BJ (cell line): ENCODE measurements at regions not wholly inside any gene's neighbourhood (a gene's known extent, or its start where the extent isn't known, plus 50 kb on each side); places are given as distances from the start of the nearest gene placed in this dataset.
"Not testable (repeated sequence)": the region's sequence is repeated elsewhere in the genome, so short reads cannot be mapped to it uniquely, and the experiment has no call there.

ENCODE experiments used
- CTCF ChIA-PET: fragments of 350-600 bp; formaldehyde crosslinking; extraction: SDS; loops from one replicate; lab custom pipeline; 2021; ENCODE audit warnings: antibody characterized with exemption, inconsistent platforms; lab: Yijun Ruan, JAX
- POLR2A ChIA-PET: fragments of 300-600 bp; sonication (Branson Sonifier 250); formaldehyde crosslinking; extraction: SDS; loops from one replicate; lab custom pipeline; 2021; ENCODE audit warnings: antibody characterized with exemption; lab: Charles Lee
- DNase-seq: peaks from one replicate; pipeline ENCODE4 v3.0.0-alpha.2; 2011; ENCODE audit warnings: low read depth
- H3K27me3 ChIP-seq: 2 replicates; pipeline ENCODE4 v1.6.0; 2011; ENCODE audit warnings: low read length; ENCODE audit not compliant: control insufficient read depth, insufficient read depth
- H3K36me3 ChIP-seq: 2 replicates; pipeline ENCODE4 v1.5.1; 2011; ENCODE audit warnings: low read length; ENCODE audit not compliant: control insufficient read depth, insufficient read depth
- H3K4me3 ChIP-seq: 2 replicates; pipeline ENCODE4 v1.5.1; 2011; ENCODE audit warnings: low read depth, mild to moderate bottlenecking, control low read depth, low read length
- TF ChIP-seq, protein P1 (sequence below): IDR thresholded peaks from 2 replicates; pipeline ENCODE4 v1.5.1; 2011; ENCODE audit warnings: low read depth, mild to moderate bottlenecking, control low read depth, inconsistent platforms, low read length, moderate library complexity; ENCODE audit not compliant: insufficient read depth

DNA sequence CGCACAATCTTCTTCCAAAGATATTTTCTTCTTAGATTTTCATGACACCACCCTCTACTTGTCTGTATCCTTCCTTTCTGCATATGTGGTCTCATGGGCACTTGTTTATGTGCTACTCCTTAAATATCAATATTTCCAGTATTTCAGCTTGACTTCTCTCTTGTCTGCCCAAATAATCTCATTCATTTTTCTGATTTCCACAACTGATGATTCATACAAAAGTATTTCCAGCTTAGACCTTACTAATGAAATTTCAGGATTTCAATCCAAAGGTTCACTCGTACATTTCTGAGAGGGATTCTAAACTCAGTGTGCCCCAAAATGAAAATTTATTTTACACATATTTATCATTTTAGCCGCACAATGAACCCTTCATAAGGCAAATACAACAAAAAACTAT is 928.9 kb upstream of the C9orf72 start:
- POLR2A ChIA-PET, result no interaction called here
- no peak for DNase-seq
- no peaks in the 10 kb centered on the region for H3K36me3 ChIP-seq
- no peaks in the 10 kb centered on the region for H3K27me3 ChIP-seq
- TF ChIP-seq, protein P1, sequence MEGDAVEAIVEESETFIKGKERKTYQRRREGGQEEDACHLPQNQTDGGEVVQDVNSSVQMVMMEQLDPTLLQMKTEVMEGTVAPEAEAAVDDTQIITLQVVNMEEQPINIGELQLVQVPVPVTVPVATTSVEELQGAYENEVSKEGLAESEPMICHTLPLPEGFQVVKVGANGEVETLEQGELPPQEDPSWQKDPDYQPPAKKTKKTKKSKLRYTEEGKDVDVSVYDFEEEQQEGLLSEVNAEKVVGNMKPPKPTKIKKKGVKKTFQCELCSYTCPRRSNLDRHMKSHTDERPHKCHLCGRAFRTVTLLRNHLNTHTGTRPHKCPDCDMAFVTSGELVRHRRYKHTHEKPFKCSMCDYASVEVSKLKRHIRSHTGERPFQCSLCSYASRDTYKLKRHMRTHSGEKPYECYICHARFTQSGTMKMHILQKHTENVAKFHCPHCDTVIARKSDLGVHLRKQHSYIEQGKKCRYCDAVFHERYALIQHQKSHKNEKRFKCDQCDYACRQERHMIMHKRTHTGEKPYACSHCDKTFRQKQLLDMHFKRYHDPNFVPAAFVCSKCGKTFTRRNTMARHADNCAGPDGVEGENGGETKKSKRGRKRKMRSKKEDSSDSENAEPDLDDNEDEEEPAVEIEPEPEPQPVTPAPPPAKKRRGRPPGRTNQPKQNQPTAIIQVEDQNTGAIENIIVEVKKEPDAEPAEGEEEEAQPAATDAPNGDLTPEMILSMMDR, result no peak
- CTCF ChIA-PET, result no interaction called here
- no peak overlapping the region for H3K4me3 ChIP-seq

DNA sequence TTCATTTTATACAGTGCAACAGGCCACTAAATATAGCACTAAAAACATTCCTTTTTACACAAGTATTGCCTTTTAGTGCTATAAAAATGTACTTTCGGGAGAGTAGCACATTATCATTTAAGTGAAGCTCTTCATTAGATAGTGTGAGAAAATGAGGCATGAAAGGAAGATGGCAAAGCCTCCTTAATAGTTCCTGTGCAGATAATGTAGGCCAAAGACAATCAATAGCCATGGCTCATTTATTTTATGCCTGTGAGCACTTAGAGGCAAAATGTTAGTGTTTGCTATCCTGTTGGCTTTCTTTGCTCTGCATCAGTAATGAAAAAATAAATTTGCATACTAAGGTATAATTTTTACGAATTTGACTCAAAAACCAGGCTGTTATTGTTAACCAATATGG is 929.5 kb upstream of the C9orf72 start:
- Histone ChIP-seq H3K4me3 (no peak overlapping the region), H3K36me3 (no peaks in the 10 kb centered on the region), H3K27me3 (no peaks in the 10 kb centered on the region)
- ChIA-PET POLR2A (no interaction called here), CTCF (no interaction called here)
- TF ChIP-seq, protein P1, result no peak
- DNase-seq, result no peak

DNA sequence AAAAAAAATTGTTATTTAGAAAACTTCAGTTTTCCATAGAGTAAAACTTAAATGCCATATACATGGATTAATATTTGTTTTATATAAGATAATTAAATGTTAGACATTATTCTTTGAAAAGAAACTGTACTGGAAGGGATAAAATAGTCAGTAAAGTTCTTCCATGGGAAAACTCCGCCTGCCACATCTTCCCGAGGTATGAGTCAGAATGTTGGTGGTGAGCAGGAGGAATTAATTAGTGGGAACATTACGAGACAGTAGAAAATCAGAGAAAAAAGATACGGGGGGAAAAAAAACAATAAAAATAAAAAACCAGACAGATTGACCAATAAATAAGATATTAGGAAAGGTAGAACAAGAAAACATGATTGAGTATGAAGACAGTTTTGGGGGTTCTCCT is 930.3 kb upstream of the C9orf72 start:
- TF ChIP-seq, protein P1, result no peak
- no peak for DNase-seq
- ChIA-PET CTCF (no interaction called here), POLR2A (no interaction called here)
- no peaks in the 10 kb centered on the region for H3K27me3 ChIP-seq
- no peaks in the 10 kb centered on the region for H3K36me3 ChIP-seq
- H3K4me3 ChIP-seq, result no peak overlapping the region

DNA sequence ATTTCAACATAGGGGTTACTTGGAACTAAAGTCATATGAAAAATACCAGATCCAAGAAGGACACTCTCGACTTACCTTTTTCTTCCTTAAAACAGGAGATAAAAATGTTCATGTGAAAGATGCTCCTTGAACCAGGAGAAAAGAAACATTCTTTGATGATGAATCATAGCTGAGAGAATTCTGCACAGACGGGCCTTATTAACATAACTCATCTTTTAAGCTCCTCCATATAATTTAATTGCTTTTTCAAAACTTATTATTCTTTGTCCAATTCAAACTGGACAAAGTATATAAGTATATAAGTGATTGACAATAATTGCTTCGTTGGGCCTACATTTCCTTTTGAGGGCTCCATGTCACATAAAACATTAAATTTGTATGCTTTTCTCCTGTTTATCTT is 945.2 kb upstream of the C9orf72 start:
- Histone ChIP-seq H3K4me3 (no peak overlapping the region), H3K36me3 (no peaks in the 10 kb centered on the region), H3K27me3 (no peaks in the 10 kb centered on the region)
- DNase-seq, result no peak
- TF ChIP-seq, protein P1, result no peak
- POLR2A ChIA-PET, result no interaction called here
- CTCF ChIA-PET, result no interaction called here

DNA sequence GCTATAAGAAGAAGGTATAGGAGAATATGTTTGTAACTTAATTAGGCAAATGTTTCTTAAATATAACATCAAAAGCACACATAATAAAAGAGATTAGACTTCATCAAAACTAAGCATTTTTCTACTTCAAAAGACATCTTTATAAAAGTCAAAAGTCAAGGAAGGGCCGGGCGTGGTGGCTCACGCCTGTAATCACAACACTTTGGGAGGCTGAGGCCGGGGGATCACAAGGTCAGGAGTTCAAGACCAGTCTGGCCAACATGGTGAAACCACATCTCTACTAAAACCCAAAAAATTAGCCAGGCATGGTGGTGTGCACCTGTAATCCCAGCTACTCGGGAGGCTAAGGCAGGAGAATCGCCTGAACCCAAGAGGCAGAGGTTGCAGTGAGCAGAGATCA is 951.0 kb upstream of the C9orf72 start:
- POLR2A ChIA-PET, CTCF ChIA-PET, DNase-seq, H3K4me3 ChIP-seq, H3K36me3 ChIP-seq, H3K27me3 ChIP-seq: not testable (repeated sequence)

DNA sequence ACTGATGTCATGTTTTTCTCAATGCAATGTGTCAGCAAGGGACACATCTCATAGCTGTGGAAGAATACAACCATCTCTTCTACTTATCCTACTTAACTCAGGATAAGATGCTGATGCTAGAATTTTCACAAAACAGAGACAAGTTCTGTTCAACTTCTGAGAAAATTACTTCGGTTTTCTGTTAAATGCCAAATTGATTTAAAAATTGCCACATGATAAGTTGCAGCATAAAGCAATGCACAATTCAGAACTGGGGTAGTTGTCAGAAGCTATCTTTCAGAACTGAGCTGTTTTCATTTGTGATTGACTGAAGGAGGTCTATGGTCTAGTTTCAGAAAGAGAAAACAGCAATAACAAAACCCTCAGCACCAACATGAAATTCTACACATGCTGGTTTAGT is 954.8 kb upstream of the C9orf72 start:
- TF ChIP-seq, protein P1, result no peak
- no peak for DNase-seq
- no peaks in the 10 kb centered on the region for H3K36me3 ChIP-seq
- no peaks in the 10 kb centered on the region for H3K27me3 ChIP-seq
- CTCF ChIA-PET, result no interaction called here
- H3K4me3 ChIP-seq, result no peak overlapping the region
- POLR2A ChIA-PET, result no interaction called here
